MM.1S (cell line): ENCODE measurements at regions not wholly inside any gene's neighbourhood (a gene's known extent, or its start where the extent isn't known, plus 50 kb on each side); places are given as distances from the start of the nearest gene placed in this dataset.

Source experiments
- EZH2 ChIP-seq: fragments of 300-600 bp; sonication (generic); optimal IDR thresholded peaks from 2 replicates; pipeline ENCODE3; 2017; ENCODE audit warnings: low read depth, mild to moderate bottlenecking, antibody characterized with exemption, low read length, mixed read lengths
- EZH2phosphoT487 ChIP-seq: fragments of 300-600 bp; sonication (generic); IDR thresholded peaks from 2 replicates; pipeline ENCODE4 v1.6.1; 2018; ENCODE audit warnings: antibody characterized with exemption, low read length
- TF ChIP-seq, protein P1 (sequence below): fragments of 300-600 bp; sonication (generic); IDR thresholded peaks from 2 replicates; pipeline ENCODE4 v1.5.1; 2016; ENCODE audit warnings: antibody characterized with exemption, low read length, mixed read lengths

GRCh38 chr9:84604223-84604622, 65.3 kb upstream of the NTRK2 start:
- TF ChIP-seq EZH2 = no peak
- TF ChIP-seq, protein P1, sequence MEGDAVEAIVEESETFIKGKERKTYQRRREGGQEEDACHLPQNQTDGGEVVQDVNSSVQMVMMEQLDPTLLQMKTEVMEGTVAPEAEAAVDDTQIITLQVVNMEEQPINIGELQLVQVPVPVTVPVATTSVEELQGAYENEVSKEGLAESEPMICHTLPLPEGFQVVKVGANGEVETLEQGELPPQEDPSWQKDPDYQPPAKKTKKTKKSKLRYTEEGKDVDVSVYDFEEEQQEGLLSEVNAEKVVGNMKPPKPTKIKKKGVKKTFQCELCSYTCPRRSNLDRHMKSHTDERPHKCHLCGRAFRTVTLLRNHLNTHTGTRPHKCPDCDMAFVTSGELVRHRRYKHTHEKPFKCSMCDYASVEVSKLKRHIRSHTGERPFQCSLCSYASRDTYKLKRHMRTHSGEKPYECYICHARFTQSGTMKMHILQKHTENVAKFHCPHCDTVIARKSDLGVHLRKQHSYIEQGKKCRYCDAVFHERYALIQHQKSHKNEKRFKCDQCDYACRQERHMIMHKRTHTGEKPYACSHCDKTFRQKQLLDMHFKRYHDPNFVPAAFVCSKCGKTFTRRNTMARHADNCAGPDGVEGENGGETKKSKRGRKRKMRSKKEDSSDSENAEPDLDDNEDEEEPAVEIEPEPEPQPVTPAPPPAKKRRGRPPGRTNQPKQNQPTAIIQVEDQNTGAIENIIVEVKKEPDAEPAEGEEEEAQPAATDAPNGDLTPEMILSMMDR = no peak
- no peak for TF ChIP-seq EZH2phosphoT487
